Fibroblast of lung (primary cell): ENCODE measurements at regions not wholly inside any gene's neighbourhood (a gene's known extent, or its start where the extent isn't known, plus 50 kb on each side); places are given as distances from the start of the nearest gene placed in this dataset.
A peak's percentile ranks its signal among the peaks of the same experiment; 100 is the strongest.

Source experiments
- DNase-seq, 2 donors: peaks; one replicate each; pipeline versions ENCODE4 v3.0.0 to v3.0.0-alpha.2; 2010; ENCODE audit warnings: low read depth in 2 of 2
- H2AFZ ChIP-seq: 2 replicates; pipeline ENCODE4 v1.5.1; 2012; ENCODE audit warnings: low read length, control low read depth, inconsistent platforms
- H3K27ac ChIP-seq: 2 replicates; pipeline ENCODE4 v1.5.1; 2011; ENCODE audit warnings: low read length, control low read depth; ENCODE audit not compliant: insufficient read depth
- H3K27me3 ChIP-seq: 2 replicates; pipeline ENCODE4 v1.5.1; 2011; ENCODE audit warnings: mild to moderate bottlenecking, low read length; ENCODE audit not compliant: control insufficient read depth, insufficient read depth
- H3K36me3 ChIP-seq: 2 replicates; pipeline ENCODE4 v1.5.1; 2011; ENCODE audit warnings: low read length; ENCODE audit not compliant: control insufficient read depth, insufficient read depth
- H3K4me1 ChIP-seq: 2 replicates; pipeline ENCODE4 v1.5.1; 2011; ENCODE audit warnings: low read length; ENCODE audit not compliant: control insufficient read depth, insufficient read depth; ENCODE audit errors: extremely low read depth
- H3K4me2 ChIP-seq: 2 replicates; pipeline ENCODE4 v1.5.1; 2011; ENCODE audit warnings: low read length, control low read depth; ENCODE audit not compliant: insufficient read depth; ENCODE audit errors: extremely low read depth
- H3K4me3 ChIP-seq, 4 experiments: fragments of 200-600 bp in 1 of 4; sonication (generic) in 1 of 4; replicated peaks in 1 of 4; 2 replicates each; pipeline ENCODE4 v1.5.1; 2011 to 2016; ENCODE audit warnings: low read length in 4 of 4, low read depth in 3 of 4, mild to moderate bottlenecking in 3 of 4, control low read depth in 2 of 4, inconsistent platforms in 1 of 4, mixed read lengths in 1 of 4; ENCODE audit not compliant: insufficient read depth in 1 of 4; ENCODE audit errors: control extremely low read depth in 1 of 4
- H3K79me2 ChIP-seq: 2 replicates; pipeline ENCODE4 v1.5.1; 2012; ENCODE audit warnings: mild to moderate bottlenecking, low read length, inconsistent platforms; ENCODE audit not compliant: control insufficient read depth, insufficient read depth
- H3K9ac ChIP-seq: 2 replicates; pipeline ENCODE4 v1.5.1; 2011; ENCODE audit warnings: mild to moderate bottlenecking, low read length, control low read depth; ENCODE audit not compliant: insufficient read depth
- H3K9me3 ChIP-seq: 2 replicates; pipeline ENCODE4 v1.5.1; 2012; ENCODE audit warnings: low read depth, low read length; ENCODE audit not compliant: control insufficient read depth, insufficient read depth
- H4K20me1 ChIP-seq: 2 replicates; pipeline ENCODE4 v1.5.1; 2011; ENCODE audit warnings: low read length; ENCODE audit not compliant: control insufficient read depth, insufficient read depth; ENCODE audit errors: extremely low read depth
- CTCF ChIP-seq, 2 donors: IDR thresholded peaks in 1 of 2; conservative IDR thresholded peaks in 1 of 2; 1 replicate in 1 of 2; 2 replicates in 1 of 2; pipeline ENCODE4 v1.5.1; 2011 to 2012; ENCODE audit warnings: low read length in 2 of 2, control low read depth in 1 of 2, inconsistent platforms in 1 of 2, low read depth in 1 of 2, mild to moderate bottlenecking in 1 of 2
- EZH2 ChIP-seq: IDR thresholded peaks from 2 replicates; pipeline ENCODE4 v1.5.1; 2012; ENCODE audit warnings: low read length, control low read depth, mild to moderate bottlenecking; ENCODE audit errors: missing control alignments

- no peak for TF ChIP-seq EZH2
- no peak for TF ChIP-seq CTCF (conservative IDR thresholded peaks at IDR 0.05 in 1 of 2, IDR thresholded peaks at IDR 0.05 in 1 of 2; ENCODE audit: low read depth in 1 of 2, low read length in 2 of 2)
These were observed 543.4 kb upstream of the MGAT4C start for GRCh38 chr12:86799616-86800015.

GRCh38 chr12:86796550-86796949 is 540.4 kb upstream of the MGAT4C start:
- Histone ChIP-seq H3K4me2 (no peak overlapping the region), H3K9ac (no peak overlapping the region), H4K20me1 (no peaks in the 10 kb centered on the region), H3K27ac (no peak overlapping the region), H3K36me3 (no peaks in the 10 kb centered on the region), H3K79me2 (no peaks in the 10 kb centered on the region), H3K9me3 (no peaks in the 10 kb centered on the region), H3K4me3 (no peak overlapping the region), H2AFZ (no peak overlapping the region), H3K27me3 (no peaks in the 10 kb centered on the region), H3K4me1 (no peaks in the 10 kb centered on the region)
- no peak for DNase-seq
- TF ChIP-seq EZH2 (no peak), CTCF (conservative IDR thresholded peaks at IDR 0.05 in 1 of 2, IDR thresholded peaks at IDR 0.05 in 1 of 2; ENCODE audit: low read depth in 1 of 2, low read length in 2 of 2) (no peak)

More at GRCh38 chr12:86799616-86800015, 543.4 kb upstream of the MGAT4C start:
- Histone ChIP-seq H3K27me3 (no peaks in the 10 kb centered on the region), H3K4me2 (no peak overlapping the region), H3K9ac (no peak overlapping the region), H2AFZ (no peak overlapping the region), H3K4me1 (no peaks in the 10 kb centered on the region), H3K4me3 (no peak overlapping the region), H3K27ac (no peak overlapping the region), H3K36me3 (no peaks in the 10 kb centered on the region), H4K20me1 (no peaks in the 10 kb centered on the region), H3K79me2 (no peaks in the 10 kb centered on the region), H3K9me3 (no peaks in the 10 kb centered on the region)
- DNase-seq: no peak

GRCh38 chr12:86788661-86789060 is 532.5 kb upstream of the MGAT4C start:
- H3K9ac ChIP-seq: no peak overlapping the region
- no peak overlapping the region for H3K4me2 ChIP-seq
- no peaks in the 10 kb centered on the region for H4K20me1 ChIP-seq
- H3K4me3 ChIP-seq: peak overlapping the region in 1 of 4 experiments; percentile 38
- H3K79me2 ChIP-seq: no peaks in the 10 kb centered on the region
- H2AFZ ChIP-seq: no peak overlapping the region
- peak in 1 of 2 donors; percentile 45 for DNase-seq
- no peak for TF ChIP-seq EZH2
- TF ChIP-seq CTCF (conservative IDR thresholded peaks at IDR 0.05 in 1 of 2, IDR thresholded peaks at IDR 0.05 in 1 of 2; ENCODE audit: low read depth in 1 of 2, low read length in 2 of 2): no peak
- no peak overlapping the region for H3K27ac ChIP-seq
- H3K9me3 ChIP-seq: no peaks in the 10 kb centered on the region
- no peaks in the 10 kb centered on the region for H3K4me1 ChIP-seq
- no peaks in the 10 kb centered on the region for H3K27me3 ChIP-seq
- no peaks in the 10 kb centered on the region for H3K36me3 ChIP-seq
